Endodermal cell (in vitro differentiated cells): ENCODE measurements at regions not wholly inside any gene's neighbourhood (a gene's known extent, or its start where the extent isn't known, plus 50 kb on each side); places are given as distances from the start of the nearest gene placed in this dataset.
"Not testable (repeated sequence)": the region's sequence is repeated elsewhere in the genome, so short reads cannot be mapped to it uniquely, and the experiment has no call there.

Source experiments
- DNase-seq: peaks from one replicate; pipeline ENCODE4 v3.0.0-alpha.2; 2017
- H3K27ac ChIP-seq: 2 replicates; pipeline ENCODE4 v1.5.1; 2013; ENCODE audit warnings: mild to moderate bottlenecking, low read depth, low read length, moderate library complexity
- H3K27me3 ChIP-seq: 2 replicates; pipeline ENCODE4 v1.6.1; 2013; ENCODE audit warnings: mild to moderate bottlenecking, low read length, moderate library complexity; ENCODE audit not compliant: insufficient read depth, control insufficient read depth, poor library complexity, severe bottlenecking
- H3K36me3 ChIP-seq: 2 replicates; pipeline ENCODE4 v1.7.0; 2013; ENCODE audit warnings: mild to moderate bottlenecking, low read length, moderate library complexity; ENCODE audit not compliant: control insufficient read depth, insufficient read depth
- H3K4me1 ChIP-seq: one replicate; pipeline ENCODE4 v1.7.0; 2013; ENCODE audit warnings: low read length; ENCODE audit not compliant: control insufficient read depth, insufficient read depth
- H3K4me3 ChIP-seq: 2 replicates; pipeline ENCODE4 v1.5.1; 2013; ENCODE audit warnings: mild to moderate bottlenecking, low read length, moderate library complexity
- H3K9ac ChIP-seq: 2 replicates; pipeline ENCODE4 v1.6.1; 2013; ENCODE audit warnings: mild to moderate bottlenecking, low read length, moderate library complexity; ENCODE audit not compliant: poor library complexity, severe bottlenecking; ENCODE audit errors: extremely low read depth
- H3K9me3 ChIP-seq: 2 replicates; pipeline ENCODE4 v1.6.1; 2013; ENCODE audit warnings: mild to moderate bottlenecking, low read length, moderate library complexity; ENCODE audit not compliant: control insufficient read depth
- H3K27ac Mint-ChIP-seq: 2 replicates; pipeline ENCODE4 v1.8.0; 2020; ENCODE audit warnings: mixed read lengths
- H3K27me3 Mint-ChIP-seq: 2 replicates; pipeline ENCODE4 v1.8.0; 2021; ENCODE audit warnings: mild to moderate bottlenecking, mixed read lengths; ENCODE audit not compliant: insufficient read depth
- H3K36me3 Mint-ChIP-seq: 2 replicates; pipeline ENCODE4 v1.8.0; 2020; ENCODE audit warnings: low read depth, mixed read lengths
- H3K4me1 Mint-ChIP-seq: 2 replicates; pipeline ENCODE4 v1.8.0; 2020; ENCODE audit warnings: mixed read lengths
- H3K4me3 Mint-ChIP-seq: 2 replicates; pipeline ENCODE4 v1.8.0; 2020; ENCODE audit warnings: mild to moderate bottlenecking, moderate library complexity, mixed read lengths
- H3K9me3 Mint-ChIP-seq: 2 replicates; pipeline ENCODE4 v1.8.0; 2020; ENCODE audit warnings: mild to moderate bottlenecking, mixed read lengths
- WGBS, 2 experiments: methylation state at CpG; one replicate each; pipeline versions ENCODE4 v1.1.5 to v1.1.7; 2013; ENCODE audit warnings: missing lambda C conversion rate in 2 of 2, mixed read lengths in 1 of 2; ENCODE audit not compliant: insufficient coverage in 1 of 2, insufficient read length in 1 of 2; 5-methylcytosine and 5-hydroxymethylcytosine counted together
- TF ChIP-seq, protein P1 (sequence below): fragments of 200-600 bp; sonication (generic); conservative IDR thresholded peaks from 2 replicates; pipeline ENCODE4 v1.5.0; 2021; ENCODE audit warnings: antibody characterized with exemption, mild to moderate bottlenecking

- not testable (repeated sequence) for DNase-seq, H3K4me1 ChIP-seq, H3K36me3 ChIP-seq
Measured at GRCh38 chr2:131631648-131632047, 104.0 kb downstream of the CCDC74A start.

DNA sequence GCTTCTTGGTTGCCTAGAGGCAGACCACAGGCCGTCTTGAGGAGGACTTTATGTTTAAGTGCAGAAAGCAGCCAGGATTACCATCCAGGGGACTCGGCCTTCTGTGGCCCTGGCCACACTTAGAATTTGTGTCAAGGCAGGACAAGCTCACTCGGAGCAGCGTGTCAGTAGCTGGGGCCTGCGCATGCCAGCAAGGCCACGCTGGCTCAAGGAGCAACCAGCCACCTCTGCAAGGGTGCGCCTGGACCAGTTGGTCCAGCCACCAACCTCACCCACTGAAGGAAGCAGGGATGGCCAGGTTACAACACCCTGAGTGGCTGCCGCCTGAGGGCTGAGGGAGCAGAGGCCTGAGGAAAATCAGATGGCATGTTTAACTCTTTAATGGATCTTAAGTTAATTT is 105.7 kb downstream of the CCDC74A start:
- not testable (repeated sequence) for H3K4me3 Mint-ChIP-seq, H3K4me1 ChIP-seq, H3K9me3 ChIP-seq, H3K27me3 ChIP-seq, DNase-seq, H3K4me3 ChIP-seq, H3K9me3 Mint-ChIP-seq, H3K27ac Mint-ChIP-seq, H3K27me3 Mint-ChIP-seq, H3K27ac ChIP-seq, H3K4me1 Mint-ChIP-seq, H3K36me3 ChIP-seq, H3K9ac ChIP-seq, H3K36me3 Mint-ChIP-seq
- 91 to 96% methylated on average over 5 to 8 of the region's 8 CpGs for WGBS, 2 experiments

More at GRCh38 chr2:131631648-131632047, 104.0 kb downstream of the CCDC74A start:
- not testable (repeated sequence) for H3K4me1 Mint-ChIP-seq, H3K27ac ChIP-seq, H3K27me3 Mint-ChIP-seq, H3K27ac Mint-ChIP-seq, H3K27me3 ChIP-seq, H3K4me3 ChIP-seq, H3K9ac ChIP-seq, H3K4me3 Mint-ChIP-seq, H3K9me3 Mint-ChIP-seq, H3K9me3 ChIP-seq, H3K36me3 Mint-ChIP-seq
- WGBS, 2 experiments: no CpG with 5 or more reads among the region's 2 CpGs

- not testable (repeated sequence) for H3K4me1 ChIP-seq, H3K4me3 ChIP-seq, H3K27me3 ChIP-seq, H3K4me1 Mint-ChIP-seq, H3K9ac ChIP-seq, H3K36me3 ChIP-seq, DNase-seq, H3K9me3 Mint-ChIP-seq, H3K27me3 Mint-ChIP-seq, H3K4me3 Mint-ChIP-seq, H3K27ac Mint-ChIP-seq, H3K27ac ChIP-seq, H3K9me3 ChIP-seq, H3K36me3 Mint-ChIP-seq
- TF ChIP-seq, protein P1, sequence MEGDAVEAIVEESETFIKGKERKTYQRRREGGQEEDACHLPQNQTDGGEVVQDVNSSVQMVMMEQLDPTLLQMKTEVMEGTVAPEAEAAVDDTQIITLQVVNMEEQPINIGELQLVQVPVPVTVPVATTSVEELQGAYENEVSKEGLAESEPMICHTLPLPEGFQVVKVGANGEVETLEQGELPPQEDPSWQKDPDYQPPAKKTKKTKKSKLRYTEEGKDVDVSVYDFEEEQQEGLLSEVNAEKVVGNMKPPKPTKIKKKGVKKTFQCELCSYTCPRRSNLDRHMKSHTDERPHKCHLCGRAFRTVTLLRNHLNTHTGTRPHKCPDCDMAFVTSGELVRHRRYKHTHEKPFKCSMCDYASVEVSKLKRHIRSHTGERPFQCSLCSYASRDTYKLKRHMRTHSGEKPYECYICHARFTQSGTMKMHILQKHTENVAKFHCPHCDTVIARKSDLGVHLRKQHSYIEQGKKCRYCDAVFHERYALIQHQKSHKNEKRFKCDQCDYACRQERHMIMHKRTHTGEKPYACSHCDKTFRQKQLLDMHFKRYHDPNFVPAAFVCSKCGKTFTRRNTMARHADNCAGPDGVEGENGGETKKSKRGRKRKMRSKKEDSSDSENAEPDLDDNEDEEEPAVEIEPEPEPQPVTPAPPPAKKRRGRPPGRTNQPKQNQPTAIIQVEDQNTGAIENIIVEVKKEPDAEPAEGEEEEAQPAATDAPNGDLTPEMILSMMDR: peak; percentile 40
- 91 to 96% methylated on average over 7 to 10 of the region's 10 CpGs for WGBS, 2 experiments
Measured at GRCh38 chr2:131633827-131634695, 106.4 kb downstream of the CCDC74A start.

- no peak overlapping the region for H3K4me3 Mint-ChIP-seq
- no peak for DNase-seq
- WGBS, 2 experiments: 87 to 96% methylated on average over 4 to 9 of the region's 9 CpGs
Measured at GRCh38 chr2:131635611-131636010, 107.9 kb downstream of the CCDC74A start.

DNA sequence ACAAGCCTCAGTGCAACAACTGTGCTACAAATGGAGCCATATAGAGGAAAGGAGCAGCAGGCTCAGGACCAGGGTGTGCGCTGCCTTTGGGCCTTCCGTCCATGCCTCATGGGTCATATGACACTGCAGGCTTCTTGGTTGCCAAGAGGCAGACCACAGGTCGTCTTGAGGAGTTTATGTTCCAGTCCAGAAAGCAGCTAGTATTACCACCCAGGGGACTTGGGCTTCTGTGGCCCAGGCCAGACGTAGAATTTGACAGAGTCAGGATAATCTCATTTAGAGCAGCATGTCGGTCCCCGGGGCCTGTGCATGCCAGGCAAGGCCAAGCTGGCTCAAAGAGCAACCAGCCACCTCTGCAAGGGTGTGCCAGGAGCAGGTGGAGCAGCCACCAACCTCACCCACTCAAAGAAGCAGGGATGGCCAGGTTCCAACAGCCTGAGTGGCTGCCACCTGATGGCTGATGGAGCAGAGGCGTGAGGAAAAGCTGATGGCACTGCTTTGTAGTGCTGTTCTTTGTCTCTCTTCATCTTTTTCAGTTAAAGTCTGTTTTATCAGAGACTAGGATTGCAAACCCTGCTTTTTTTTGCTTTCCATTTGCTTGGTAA is 109.1 kb downstream of the CCDC74A start:
- H3K9me3 Mint-ChIP-seq, H3K4me3 Mint-ChIP-seq, H3K36me3 Mint-ChIP-seq, H3K27me3 ChIP-seq, H3K9me3 ChIP-seq, H3K4me1 Mint-ChIP-seq, H3K4me3 ChIP-seq, H3K36me3 ChIP-seq, H3K27ac ChIP-seq, DNase-seq, H3K27ac Mint-ChIP-seq, H3K4me1 ChIP-seq, H3K9ac ChIP-seq, H3K27me3 Mint-ChIP-seq: not testable (repeated sequence)
- WGBS, 2 experiments: 89 to 92% methylated on average over 4 to 7 of the region's 7 CpGs

More at GRCh38 chr2:131635611-131636010, 107.9 kb downstream of the CCDC74A start:
- Mint-ChIP-seq H3K4me1 (no peaks in the 10 kb centered on the region), H3K27me3 (no peaks in the 10 kb centered on the region), H3K27ac (no peak overlapping the region), H3K9me3 (no peaks in the 10 kb centered on the region), H3K36me3 (no peaks in the 10 kb centered on the region)
- no peak overlapping the region for H3K27ac ChIP-seq
- no peaks in the 10 kb centered on the region for H3K9me3 ChIP-seq
- no peaks in the 10 kb centered on the region for H3K36me3 ChIP-seq
- no peak overlapping the region for H3K4me3 ChIP-seq
- no peaks in the 10 kb centered on the region for H3K4me1 ChIP-seq
- TF ChIP-seq, protein P1: no peak
- H3K27me3 ChIP-seq: no peaks in the 10 kb centered on the region
- no peak overlapping the region for H3K9ac ChIP-seq
